ENCODE measurements at regions not wholly inside any gene's neighbourhood (a gene's known extent, or its start where the extent isn't known, plus 50 kb on each side); places are given as distances from the start of the nearest gene placed in this dataset.

GRCh38 chr9:23941051-23941450 is 115.0 kb upstream of the ELAVL2 start:
- Histone ChIP-seq H3K4me3 (no peak overlapping the region), H3K27ac (no peak overlapping the region), H3K27me3 (no peaks in the 10 kb centered on the region), H3K9me3 (peaks cover 0 to 48% (median 19%) of the 10 kb centered on the region in 12 donors), H3K36me3 (no peaks in the 10 kb centered on the region), H3K4me1 (no peaks in the 10 kb centered on the region)
- DNase-seq (no peak), ATAC-seq (no peak)
- TF ChIP-seq POLR2A (IDR thresholded peaks at IDR 0.05) (no peak), CTCF (IDR thresholded peaks at IDR 0.05) (no peak)
- intact Hi-C loops (cut with DNase I) = no loop called here
- 39 to 62% (median 55%) methylated on average over 3 of the region's 3 CpGs for WGBS, 4 donors

- intact Hi-C loops (cut with DNase I) = no loop called here
- no peak for DNase-seq
- 80 to 92% (median 85%) methylated on average over 1 of the region's 1 CpG for WGBS, 4 donors
- Histone ChIP-seq H3K36me3 (no peaks in the 10 kb centered on the region), H3K9me3 (peaks cover 0 to 26% (median 8%) of the 10 kb centered on the region in 12 donors), H3K27me3 (no peaks in the 10 kb centered on the region), H3K4me3 (no peak overlapping the region), H3K27ac (no peak overlapping the region), H3K4me1 (no peaks in the 10 kb centered on the region)
- no peak for TF ChIP-seq POLR2A (IDR thresholded peaks at IDR 0.05)
- no peak for TF ChIP-seq CTCF (IDR thresholded peaks at IDR 0.05)
- ATAC-seq = no peak
Observed at GRCh38 chr9:23938908-23939307, 112.9 kb upstream of the ELAVL2 start.

- no peaks in the 10 kb centered on the region for H3K27me3 ChIP-seq
- TF ChIP-seq POLR2A (IDR thresholded peaks at IDR 0.05) = no peak
- no peak for TF ChIP-seq CTCF (IDR thresholded peaks at IDR 0.05)
- intact Hi-C loops (cut with DNase I) = no loop called here
- H3K4me1 ChIP-seq = no peaks in the 10 kb centered on the region
- no peak overlapping the region for H3K27ac ChIP-seq
- ATAC-seq (no peak), DNase-seq (no peak)
- peaks cover 0 to 3% (median 0%) of the 10 kb centered on the region in 12 donors for H3K9me3 ChIP-seq
- WGBS, 4 donors = 38 to 62% (median 42%) methylated on average over 1 of the region's 1 CpG
- no peaks in the 10 kb centered on the region for H3K36me3 ChIP-seq
- no peak overlapping the region for H3K4me3 ChIP-seq
Observed at GRCh38 chr9:23934291-23934906, 108.4 kb upstream of the ELAVL2 start.

- H3K36me3 ChIP-seq = no peaks in the 10 kb centered on the region
- DNase-seq (no peak), ATAC-seq (no peak)
- TF ChIP-seq CTCF (IDR thresholded peaks at IDR 0.05) = no peak
- no peak for TF ChIP-seq POLR2A (IDR thresholded peaks at IDR 0.05)
- intact Hi-C loops (cut with DNase I) = no loop called here
- H3K4me1 ChIP-seq = no peaks in the 10 kb centered on the region
- no peaks in the 10 kb centered on the region for H3K9me3 ChIP-seq
- no peak overlapping the region for H3K4me3 ChIP-seq
- no peak overlapping the region for H3K27ac ChIP-seq
- no peaks in the 10 kb centered on the region for H3K27me3 ChIP-seq
- WGBS, 4 donors = 85 to 89% (median 88%) methylated on average over 2 of the region's 2 CpGs
Observed at GRCh38 chr9:23933348-23933747, 107.3 kb upstream of the ELAVL2 start.
